Heart left ventricle (tissue), 16 donors: ENCODE measurements at regions not wholly inside any gene's neighbourhood (a gene's known extent, or its start where the extent isn't known, plus 50 kb on each side); places are given as distances from the start of the nearest gene placed in this dataset.
"Not testable (repeated sequence)": the region's sequence is repeated elsewhere in the genome, so short reads cannot be mapped to it uniquely, and the experiment has no call there.

ENCODE experiments used
- ATAC-seq, 4 donors: fragments of 200-7000 bp; cut with Tn5 transposase; one replicate each; pipeline ENCODE4 v1.9.1; 2020 to 2022; ENCODE audit warnings: moderate library complexity in 4 of 4, mild to moderate bottlenecking in 3 of 4, moderate number of reproducible peaks in 1 of 4
- DNase-seq, 5 donors: peaks; one replicate each; pipeline ENCODE4 v3.0.0-alpha.2; 2020
- H3K27ac ChIP-seq, 12 donors: fragments of 200-600 bp; sonication (generic) in 4 of 12; one replicate each; pipeline versions ENCODE4 v1.5.0 to v1.8.0; 2016 to 2022; ENCODE audit warnings: mild to moderate bottlenecking in 2 of 12
- H3K27me3 ChIP-seq, 9 donors: fragments of 200-600 bp; sonication (generic) in 2 of 9; one replicate each; pipeline versions ENCODE4 v1.5.1 to v1.8.0; 2016 to 2022; ENCODE audit warnings: mild to moderate bottlenecking in 3 of 9
- H3K36me3 ChIP-seq, 9 donors: fragments of 200-600 bp; sonication (generic) in 2 of 9; one replicate each; pipeline versions ENCODE4 v1.5.0 to v1.8.0; 2018 to 2022; ENCODE audit warnings: mild to moderate bottlenecking in 2 of 9
- H3K4me1 ChIP-seq, 12 donors: fragments of 200-600 bp; sonication (generic) in 4 of 12; one replicate each; pipeline versions ENCODE4 v1.5.0 to v1.8.0; 2016 to 2022; ENCODE audit warnings: mild to moderate bottlenecking in 3 of 12
- H3K4me3 ChIP-seq, 12 donors: fragments of 200-600 bp; sonication (generic) in 4 of 12; one replicate each; pipeline versions ENCODE4 v1.5.0 to v1.8.0; 2017 to 2022; ENCODE audit warnings: mild to moderate bottlenecking in 9 of 12, moderate library complexity in 4 of 12
- H3K9me3 ChIP-seq, 12 donors: fragments of 200-600 bp; sonication (generic) in 4 of 12; one replicate each; pipeline versions ENCODE4 v1.5.0 to v1.8.0; 2016 to 2022; ENCODE audit warnings: mild to moderate bottlenecking in 1 of 12
- POLR2A ChIP-seq, 2 donors: fragments of 450-650 bp; IDR thresholded peaks; one replicate each; pipeline ENCODE4 v1.6.1; 2017; ENCODE audit warnings: antibody characterized with exemption in 2 of 2, mild to moderate bottlenecking in 2 of 2, moderate library complexity in 2 of 2
- WGBS, 4 donors: extraction: QIAGEN DNeasy Blood & Tissue Kit in 2 of 4; methylation state at CpG; one replicate each; pipeline versions ENCODE4 v1.1.5 to v1.1.7; 2013 to 2018; 5-methylcytosine and 5-hydroxymethylcytosine counted together
- intact Hi-C, 10 donors: fragments of 100-400 bp; cut with DNase I; formaldehyde crosslinking; loops; one replicate each; pipeline versions ENCODE4 v1.11.1 to v1.14.2; 2022
- TF ChIP-seq, protein P1 (sequence below), 12 donors: fragments of 200-600 bp; sonication (generic) in 4 of 12; IDR thresholded peaks; one replicate each; pipeline versions ENCODE4 v1.5.0 to v1.8.0; 2018 to 2022; ENCODE audit warnings: antibody characterized with exemption in 12 of 12, mild to moderate bottlenecking in 5 of 12
- donor health status: ischemic (EF 13 %, LVEDD 7.1; RV severe dilation, severe dysfunction).
- donor health status: healthy with polysubstance abuse.
- donor health status: DM: no; HTN: yes; CAD: no.
- donor health status: DM: no; HTN: no; CAD: no.
- donor health status: ischemic (EF 25% LVEDD 6.9; RV normal size, moderate dysfunction).
- donor health status: ischemic (EF 25% LVEDD 5.7; RV mildly dilated, moderate dysfunction).
- donor health status: healthy.
- donor health status: DM: yes; HTN: yes; CAD: no.
- donor health status: ischemic (EF 35%, LVEDD 5.7; RV mildly dilated, moderate dysfunction).
- donor health status: nonischemic (EF 11% LVEDD 7.7; RV severe dilation, severe dysfunction).
- donor health status: DM: yes; HTN: yes; CAD: no.
- donor health status: PGD.
- donor health status: ischemic (EF 29% LVEDD 5.4; RV normal size, mild dysfunction).
- donor health status: nonischemic (EF 23%, LVEDD 6.1; RV moderate dilation, normal function).

GRCh38 chr2:136314240-136314639 is 196.3 kb upstream of the CXCR4 start:
- TF ChIP-seq, protein P1, sequence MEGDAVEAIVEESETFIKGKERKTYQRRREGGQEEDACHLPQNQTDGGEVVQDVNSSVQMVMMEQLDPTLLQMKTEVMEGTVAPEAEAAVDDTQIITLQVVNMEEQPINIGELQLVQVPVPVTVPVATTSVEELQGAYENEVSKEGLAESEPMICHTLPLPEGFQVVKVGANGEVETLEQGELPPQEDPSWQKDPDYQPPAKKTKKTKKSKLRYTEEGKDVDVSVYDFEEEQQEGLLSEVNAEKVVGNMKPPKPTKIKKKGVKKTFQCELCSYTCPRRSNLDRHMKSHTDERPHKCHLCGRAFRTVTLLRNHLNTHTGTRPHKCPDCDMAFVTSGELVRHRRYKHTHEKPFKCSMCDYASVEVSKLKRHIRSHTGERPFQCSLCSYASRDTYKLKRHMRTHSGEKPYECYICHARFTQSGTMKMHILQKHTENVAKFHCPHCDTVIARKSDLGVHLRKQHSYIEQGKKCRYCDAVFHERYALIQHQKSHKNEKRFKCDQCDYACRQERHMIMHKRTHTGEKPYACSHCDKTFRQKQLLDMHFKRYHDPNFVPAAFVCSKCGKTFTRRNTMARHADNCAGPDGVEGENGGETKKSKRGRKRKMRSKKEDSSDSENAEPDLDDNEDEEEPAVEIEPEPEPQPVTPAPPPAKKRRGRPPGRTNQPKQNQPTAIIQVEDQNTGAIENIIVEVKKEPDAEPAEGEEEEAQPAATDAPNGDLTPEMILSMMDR (IDR thresholded peaks at IDR 0.05): no peak
- no peak for TF ChIP-seq POLR2A (IDR thresholded peaks at IDR 0.05)
- ATAC-seq (no peak), DNase-seq (no peak)
- Histone ChIP-seq H3K27ac (no peak overlapping the region), H3K4me3 (no peak overlapping the region), H3K4me1 (no peaks in the 10 kb centered on the region), H3K27me3 (peaks cover 0 to 7% (median 0%) of the 10 kb centered on the region in 9 donors), H3K9me3 (no peaks in the 10 kb centered on the region), H3K36me3 (no peaks in the 10 kb centered on the region)
- intact Hi-C loops: no loop called here

DNA sequence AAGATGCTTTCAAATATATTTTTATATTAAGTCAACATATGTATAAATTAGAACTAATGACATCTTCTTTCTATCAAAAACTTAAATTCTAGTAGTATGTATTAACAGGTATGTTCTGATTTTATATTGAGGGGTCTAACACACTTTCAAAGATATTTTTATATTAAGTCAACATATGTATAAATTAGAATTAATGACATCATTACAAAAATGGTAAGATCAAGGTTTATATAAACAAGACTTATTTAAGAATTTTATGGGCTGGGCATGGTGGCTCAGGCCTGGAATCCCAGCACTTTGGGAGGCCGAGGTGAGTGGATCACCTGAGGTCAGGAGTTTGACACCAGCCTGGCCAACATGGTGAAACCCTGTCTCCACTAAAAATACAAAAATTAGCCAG is 194.6 kb upstream of the CXCR4 start:
- DNase-seq, ATAC-seq, H3K27ac ChIP-seq, H3K4me1 ChIP-seq, H3K4me3 ChIP-seq, H3K9me3 ChIP-seq, H3K36me3 ChIP-seq, H3K27me3 ChIP-seq, intact Hi-C loops: not testable (repeated sequence)
- WGBS, 4 donors: 86 to 96% (median 94%) methylated on average over 1 of the region's 1 CpG

GRCh38 chr2:136310797-136311603 is 193.1 kb upstream of the CXCR4 start:
- 77 to 81% (median 80%) methylated on average over 11 of the region's 11 CpGs for WGBS, 4 donors
- Histone ChIP-seq H3K4me1 (no peaks in the 10 kb centered on the region), H3K4me3 (no peak overlapping the region), H3K9me3 (no peaks in the 10 kb centered on the region), H3K36me3 (no peaks in the 10 kb centered on the region), H3K27me3 (peaks cover 0 to 7% (median 0%) of the 10 kb centered on the region in 9 donors), H3K27ac (no peak overlapping the region)
- DNase-seq (no peak), ATAC-seq (no peak)
- intact Hi-C loops: no loop called here
- TF ChIP-seq, protein P1 (IDR thresholded peaks at IDR 0.05): no peak

DNA sequence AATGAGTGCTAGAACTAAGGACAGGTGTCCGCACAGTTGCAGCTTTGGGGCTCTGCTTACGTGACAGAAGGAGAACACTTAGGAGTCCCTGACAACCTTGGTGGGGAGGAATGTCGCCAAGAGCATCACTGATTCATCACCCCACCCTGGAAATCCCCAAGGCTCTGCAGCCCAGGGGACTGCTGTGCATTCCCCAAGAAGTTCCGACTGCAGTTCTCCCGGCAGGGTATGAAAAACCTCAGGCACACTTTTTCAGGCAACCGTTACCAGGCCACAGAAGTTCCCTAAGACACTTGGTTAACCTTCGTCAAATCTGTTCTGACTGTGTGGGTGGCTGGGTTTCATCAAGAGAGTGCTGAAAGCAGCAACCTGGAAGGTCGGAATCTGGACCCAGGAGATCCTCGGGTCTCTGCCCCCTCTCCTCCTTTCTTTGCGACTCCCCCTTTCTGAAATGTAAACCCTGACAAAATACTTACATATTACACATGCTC is 192.1 kb upstream of the CXCR4 start:
- 50 to 59% (median 57%) methylated on average over 10 of the region's 10 CpGs for WGBS, 4 donors

More for the DNA sequence above, 192.1 kb upstream of the CXCR4 start:
- DNase-seq: no peak
- TF ChIP-seq, protein P1 (IDR thresholded peaks at IDR 0.05): no peak
- no peak for TF ChIP-seq POLR2A (IDR thresholded peaks at IDR 0.05)
- Histone ChIP-seq H3K27ac (no peak overlapping the region), H3K4me3 (no peak overlapping the region), H3K4me1 (no peaks in the 10 kb centered on the region), H3K27me3 (peaks cover 0 to 7% (median 0%) of the 10 kb centered on the region in 9 donors), H3K9me3 (no peaks in the 10 kb centered on the region), H3K36me3 (no peaks in the 10 kb centered on the region)
- ATAC-seq: no peak
- intact Hi-C loops: no loop called here
